Osteoblast (primary cell): ENCODE measurements at regions not wholly inside any gene's neighbourhood (a gene's known extent, or its start where the extent isn't known, plus 50 kb on each side); places are given as distances from the start of the nearest gene placed in this dataset.

Experiments
- DNase-seq: peaks from one replicate; pipeline ENCODE4 v3.0.0; 2011; ENCODE audit warnings: low spot score, mixed read lengths; ENCODE audit not compliant: insufficient read length; ENCODE audit errors: missing footprints
- H2AFZ ChIP-seq: 2 replicates; pipeline ENCODE4 v1.6.0; 2011; ENCODE audit warnings: mild to moderate bottlenecking, low read length
- H3K27ac ChIP-seq: 2 replicates; pipeline ENCODE4 v1.5.1; 2011; ENCODE audit warnings: mild to moderate bottlenecking, low read depth, low read length, moderate library complexity
- H3K27me3 ChIP-seq: 2 replicates; pipeline ENCODE4 v1.6.0; 2012; ENCODE audit warnings: mild to moderate bottlenecking, control low read depth, inconsistent platforms, low read length, moderate library complexity; ENCODE audit not compliant: insufficient read depth
- H3K36me3 ChIP-seq: 2 replicates; pipeline ENCODE4 v1.5.1; 2011; ENCODE audit warnings: mild to moderate bottlenecking, low read length, control low read depth, moderate library complexity; ENCODE audit not compliant: insufficient read depth
- H3K4me1 ChIP-seq: 2 replicates; pipeline ENCODE4 v1.5.1; 2011; ENCODE audit warnings: mild to moderate bottlenecking, low read length, control low read depth, moderate library complexity; ENCODE audit not compliant: insufficient read depth
- H3K4me2 ChIP-seq: 2 replicates; pipeline ENCODE4 v1.6.0; 2011; ENCODE audit warnings: mild to moderate bottlenecking, low read length; ENCODE audit not compliant: insufficient read depth
- H3K4me3 ChIP-seq: fragments of 200-600 bp; sonication (generic); 3 replicates; pipeline ENCODE4 v1.5.1; 2012; ENCODE audit warnings: mild to moderate bottlenecking, low read length, inconsistent platforms; ENCODE audit not compliant: insufficient read depth
- H3K79me2 ChIP-seq: 2 replicates; pipeline ENCODE4 v1.6.0; 2012; ENCODE audit warnings: mild to moderate bottlenecking, low read length, control low read depth, inconsistent platforms; ENCODE audit not compliant: insufficient read depth
- H3K9me3 ChIP-seq: 2 replicates; pipeline ENCODE4 v1.5.1; 2011; ENCODE audit warnings: low read depth, low read length, control low read depth
- H4K20me1 ChIP-seq: 2 replicates; pipeline ENCODE4 v1.6.0; 2012; ENCODE audit warnings: mild to moderate bottlenecking, low read length, control low read depth; ENCODE audit not compliant: insufficient read depth
- TF ChIP-seq, protein P1 (sequence below): IDR thresholded peaks from 2 replicates; pipeline ENCODE4 v1.5.1; 2011; ENCODE audit warnings: mild to moderate bottlenecking, low read depth, low read length, moderate library complexity; ENCODE audit errors: extremely low read depth

- no peak for DNase-seq
- H2AFZ ChIP-seq, result no peak overlapping the region
- H3K4me2 ChIP-seq, result no peak overlapping the region
- TF ChIP-seq, protein P1, sequence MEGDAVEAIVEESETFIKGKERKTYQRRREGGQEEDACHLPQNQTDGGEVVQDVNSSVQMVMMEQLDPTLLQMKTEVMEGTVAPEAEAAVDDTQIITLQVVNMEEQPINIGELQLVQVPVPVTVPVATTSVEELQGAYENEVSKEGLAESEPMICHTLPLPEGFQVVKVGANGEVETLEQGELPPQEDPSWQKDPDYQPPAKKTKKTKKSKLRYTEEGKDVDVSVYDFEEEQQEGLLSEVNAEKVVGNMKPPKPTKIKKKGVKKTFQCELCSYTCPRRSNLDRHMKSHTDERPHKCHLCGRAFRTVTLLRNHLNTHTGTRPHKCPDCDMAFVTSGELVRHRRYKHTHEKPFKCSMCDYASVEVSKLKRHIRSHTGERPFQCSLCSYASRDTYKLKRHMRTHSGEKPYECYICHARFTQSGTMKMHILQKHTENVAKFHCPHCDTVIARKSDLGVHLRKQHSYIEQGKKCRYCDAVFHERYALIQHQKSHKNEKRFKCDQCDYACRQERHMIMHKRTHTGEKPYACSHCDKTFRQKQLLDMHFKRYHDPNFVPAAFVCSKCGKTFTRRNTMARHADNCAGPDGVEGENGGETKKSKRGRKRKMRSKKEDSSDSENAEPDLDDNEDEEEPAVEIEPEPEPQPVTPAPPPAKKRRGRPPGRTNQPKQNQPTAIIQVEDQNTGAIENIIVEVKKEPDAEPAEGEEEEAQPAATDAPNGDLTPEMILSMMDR, result no peak
- no peaks in the 10 kb centered on the region for H3K4me1 ChIP-seq
- no peaks in the 10 kb centered on the region for H3K9me3 ChIP-seq
- H3K79me2 ChIP-seq, result no peaks in the 10 kb centered on the region
- no peaks in the 10 kb centered on the region for H4K20me1 ChIP-seq
- H3K4me3 ChIP-seq, result no peak overlapping the region
- H3K27ac ChIP-seq, result no peak overlapping the region
- H3K36me3 ChIP-seq, result no peaks in the 10 kb centered on the region
- H3K27me3 ChIP-seq, result peaks cover 10% of the 10 kb centered on the region
Observed at GRCh38 chr4:24666816-24667477, 82.6 kb upstream of the DHX15 start.

DNA sequence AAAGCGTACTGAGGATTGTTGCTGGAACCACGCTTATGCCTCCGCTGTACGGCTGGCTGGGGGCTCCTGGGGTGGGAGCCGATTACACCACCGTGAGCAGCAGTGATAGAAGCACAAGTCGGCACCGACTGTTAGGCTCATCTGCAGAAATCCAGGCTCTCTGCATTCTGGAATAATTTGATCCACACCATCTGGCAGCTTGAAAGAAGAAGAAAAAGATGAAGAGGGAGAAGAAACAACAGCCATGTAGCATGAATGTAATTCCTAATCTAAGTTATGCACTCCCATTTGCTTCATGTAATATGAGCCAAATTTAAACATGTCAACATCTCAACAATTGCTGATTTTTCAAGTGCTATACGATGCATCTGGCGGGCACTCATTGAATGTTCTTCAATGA, 84.6 kb upstream of the DHX15 start:
- H3K4me2 ChIP-seq, result no peak overlapping the region
- no peak overlapping the region for H3K27ac ChIP-seq
- TF ChIP-seq, protein P1, result no peak
- no peak for DNase-seq
- H2AFZ ChIP-seq, result no peak overlapping the region
- H4K20me1 ChIP-seq, result no peaks in the 10 kb centered on the region
- H3K4me3 ChIP-seq, result no peak overlapping the region
- H3K27me3 ChIP-seq, result peaks cover 10% of the 10 kb centered on the region
- H3K36me3 ChIP-seq, result no peaks in the 10 kb centered on the region
- no peaks in the 10 kb centered on the region for H3K4me1 ChIP-seq
- H3K9me3 ChIP-seq, result no peaks in the 10 kb centered on the region
- H3K79me2 ChIP-seq, result no peaks in the 10 kb centered on the region

DNA sequence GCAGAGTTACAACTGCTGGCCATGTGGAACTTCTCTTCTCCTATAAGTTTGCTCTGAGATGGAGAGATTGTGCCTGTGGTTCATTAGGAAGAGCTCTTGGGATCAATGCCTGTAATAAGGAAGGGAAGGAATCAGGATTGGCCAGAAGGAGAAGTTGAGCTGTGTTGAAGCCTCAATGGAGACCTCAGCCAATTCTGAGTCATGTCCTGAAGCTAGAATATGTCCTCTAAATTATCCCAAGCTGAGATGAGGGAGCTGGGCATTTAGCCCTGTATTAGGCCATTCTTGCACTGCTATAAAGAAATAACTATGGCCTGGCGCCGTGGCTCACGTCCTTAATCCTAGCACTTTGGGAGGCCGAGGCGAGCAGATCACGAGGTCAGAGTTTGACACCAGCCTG, 85.4 kb upstream of the DHX15 start:
- H3K36me3 ChIP-seq, result no peaks in the 10 kb centered on the region
- H3K27me3 ChIP-seq, result peaks cover 10% of the 10 kb centered on the region
- no peak overlapping the region for H3K4me3 ChIP-seq
- H3K27ac ChIP-seq, result no peak overlapping the region
- TF ChIP-seq, protein P1, result no peak
- H4K20me1 ChIP-seq, result no peaks in the 10 kb centered on the region
- H2AFZ ChIP-seq, result no peak overlapping the region
- H3K4me2 ChIP-seq, result no peak overlapping the region
- H3K79me2 ChIP-seq, result no peaks in the 10 kb centered on the region
- H3K9me3 ChIP-seq, result no peaks in the 10 kb centered on the region
- no peak for DNase-seq
- no peaks in the 10 kb centered on the region for H3K4me1 ChIP-seq

DNA sequence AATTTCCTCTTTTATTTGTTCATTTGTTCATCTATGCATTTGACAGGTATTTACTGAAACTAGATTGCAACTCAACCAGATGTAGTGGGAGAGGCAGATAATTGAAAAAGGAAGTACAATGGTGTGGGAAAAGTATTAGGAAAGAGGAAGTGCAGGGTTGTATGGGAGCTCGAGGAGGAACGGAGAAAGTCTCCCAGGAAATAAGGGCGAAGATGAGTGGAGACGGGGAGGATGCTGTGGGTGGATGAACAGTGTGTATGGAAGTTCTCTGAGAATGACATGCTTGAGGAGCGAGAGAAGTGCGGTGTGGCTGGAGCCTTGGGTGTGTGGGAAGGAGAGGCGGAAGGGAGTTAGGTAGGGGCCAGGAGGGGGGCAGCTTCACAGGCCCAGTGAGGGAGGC, 87.5 kb upstream of the DHX15 start:
- H3K36me3 ChIP-seq, result no peaks in the 10 kb centered on the region
- no peaks in the 10 kb centered on the region for H4K20me1 ChIP-seq
- H3K27me3 ChIP-seq, result peaks cover 10% of the 10 kb centered on the region
- H3K9me3 ChIP-seq, result no peaks in the 10 kb centered on the region
- no peak overlapping the region for H3K27ac ChIP-seq
- DNase-seq, result no peak
- TF ChIP-seq, protein P1, result no peak
- H3K4me3 ChIP-seq, result no peak overlapping the region
- no peak overlapping the region for H3K4me2 ChIP-seq
- no peak overlapping the region for H2AFZ ChIP-seq
- no peaks in the 10 kb centered on the region for H3K4me1 ChIP-seq
- H3K79me2 ChIP-seq, result no peaks in the 10 kb centered on the region
